Bronchial epithelial cell (primary cell): ENCODE measurements at regions not wholly inside any gene's neighbourhood (a gene's known extent, or its start where the extent isn't known, plus 50 kb on each side); places are given as distances from the start of the nearest gene placed in this dataset.

ENCODE experiments used
- DNase-seq: peaks from one replicate; pipeline ENCODE4 v3.0.0-alpha.2; 2010; ENCODE audit warnings: low read depth
- FAIRE-seq: peaks from 2 replicates; lab custom pipeline; 2011; peaks lifted over from hg19 to GRCh38; lab: Jason Lieb, UNC
- H3K27me3 ChIP-seq: 2 replicates; pipeline ENCODE4 v1.5.1; 2011; ENCODE audit warnings: low read length; ENCODE audit not compliant: control insufficient read depth, insufficient read depth
- H3K36me3 ChIP-seq: 2 replicates; pipeline ENCODE4 v1.5.1; 2011; ENCODE audit warnings: low read length; ENCODE audit not compliant: control insufficient read depth, insufficient read depth
- H3K4me3 ChIP-seq: 2 replicates; pipeline ENCODE4 v1.5.1; 2011; ENCODE audit warnings: mild to moderate bottlenecking, low read depth, low read length, control low read depth
- TF ChIP-seq, protein P1 (sequence below): IDR thresholded peaks from 2 replicates; pipeline ENCODE4 v1.5.1; 2011; ENCODE audit warnings: mild to moderate bottlenecking, moderate library complexity, low read length, control low read depth, inconsistent platforms; ENCODE audit not compliant: insufficient read depth, severe bottlenecking

DNA sequence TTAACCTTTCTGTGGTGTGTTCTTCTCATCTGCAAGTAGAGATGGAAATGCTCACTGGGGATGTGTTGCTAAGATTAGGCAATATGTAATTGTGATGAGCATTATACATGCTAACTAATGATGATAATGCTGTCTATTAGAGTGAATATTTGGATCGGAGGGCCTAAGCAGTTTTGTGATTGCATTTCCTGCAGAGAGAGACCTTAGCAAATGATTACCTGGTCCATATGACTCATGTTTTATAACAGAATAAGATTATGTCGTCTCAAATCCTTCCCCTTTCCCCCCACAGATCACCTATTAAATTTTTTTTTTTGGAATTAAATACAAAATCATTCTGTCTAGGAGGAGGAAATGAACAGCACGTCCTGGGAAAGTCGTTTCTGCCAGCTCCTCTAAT, 82.7 kb downstream of the IZUMO3 start:
- DNase-seq (no peak), FAIRE-seq (no peak)
- no peaks in the 10 kb centered on the region for H3K36me3 ChIP-seq
- H3K27me3 ChIP-seq, result no peaks in the 10 kb centered on the region
- TF ChIP-seq, protein P1, sequence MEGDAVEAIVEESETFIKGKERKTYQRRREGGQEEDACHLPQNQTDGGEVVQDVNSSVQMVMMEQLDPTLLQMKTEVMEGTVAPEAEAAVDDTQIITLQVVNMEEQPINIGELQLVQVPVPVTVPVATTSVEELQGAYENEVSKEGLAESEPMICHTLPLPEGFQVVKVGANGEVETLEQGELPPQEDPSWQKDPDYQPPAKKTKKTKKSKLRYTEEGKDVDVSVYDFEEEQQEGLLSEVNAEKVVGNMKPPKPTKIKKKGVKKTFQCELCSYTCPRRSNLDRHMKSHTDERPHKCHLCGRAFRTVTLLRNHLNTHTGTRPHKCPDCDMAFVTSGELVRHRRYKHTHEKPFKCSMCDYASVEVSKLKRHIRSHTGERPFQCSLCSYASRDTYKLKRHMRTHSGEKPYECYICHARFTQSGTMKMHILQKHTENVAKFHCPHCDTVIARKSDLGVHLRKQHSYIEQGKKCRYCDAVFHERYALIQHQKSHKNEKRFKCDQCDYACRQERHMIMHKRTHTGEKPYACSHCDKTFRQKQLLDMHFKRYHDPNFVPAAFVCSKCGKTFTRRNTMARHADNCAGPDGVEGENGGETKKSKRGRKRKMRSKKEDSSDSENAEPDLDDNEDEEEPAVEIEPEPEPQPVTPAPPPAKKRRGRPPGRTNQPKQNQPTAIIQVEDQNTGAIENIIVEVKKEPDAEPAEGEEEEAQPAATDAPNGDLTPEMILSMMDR, result no peak
- no peak overlapping the region for H3K4me3 ChIP-seq

DNA sequence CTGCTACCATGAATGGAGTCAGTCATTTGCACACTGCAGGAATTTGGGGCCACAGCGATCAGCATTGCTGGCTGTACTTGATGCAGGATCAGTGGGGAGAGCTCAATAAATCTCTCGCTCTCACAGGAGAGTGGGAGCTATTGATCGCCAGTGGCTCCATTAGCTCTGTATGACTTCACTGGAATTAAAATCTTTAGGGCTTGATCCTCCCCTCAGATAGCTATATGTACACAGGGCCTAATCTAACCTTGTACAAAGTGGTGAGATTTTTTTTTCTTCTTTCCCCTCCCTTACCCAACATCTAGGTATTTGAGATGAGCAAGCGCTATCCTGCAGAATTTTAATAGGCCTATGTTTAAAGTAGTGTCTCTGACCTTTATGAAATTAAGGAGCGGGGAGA, 84.9 kb downstream of the IZUMO3 start:
- no peak for DNase-seq
- no peak for FAIRE-seq
- H3K36me3 ChIP-seq, result no peaks in the 10 kb centered on the region
- no peaks in the 10 kb centered on the region for H3K27me3 ChIP-seq
- no peak overlapping the region for H3K4me3 ChIP-seq
- TF ChIP-seq, protein P1, result no peak

DNA sequence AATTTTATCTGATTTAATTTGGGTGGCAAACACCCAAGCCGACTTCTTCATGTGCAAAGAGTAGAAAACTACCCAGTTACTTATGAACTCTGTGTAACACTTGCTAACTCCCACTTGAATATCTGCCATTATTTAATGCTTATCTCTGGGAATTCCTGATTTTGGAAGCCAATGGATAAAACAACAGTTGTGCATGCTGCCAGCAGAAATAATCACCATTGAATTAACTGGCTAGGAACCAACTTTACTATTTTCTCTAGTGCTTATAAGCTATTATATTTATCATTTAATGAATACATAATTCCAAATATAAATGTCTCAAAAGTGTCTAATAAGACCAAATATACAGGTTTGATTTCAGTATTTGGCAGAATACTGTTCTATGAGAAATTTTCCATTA, 85.7 kb downstream of the IZUMO3 start:
- no peak overlapping the region for H3K4me3 ChIP-seq
- TF ChIP-seq, protein P1, result no peak
- FAIRE-seq (no peak), DNase-seq (no peak)
- H3K36me3 ChIP-seq, result no peaks in the 10 kb centered on the region
- no peaks in the 10 kb centered on the region for H3K27me3 ChIP-seq

DNA sequence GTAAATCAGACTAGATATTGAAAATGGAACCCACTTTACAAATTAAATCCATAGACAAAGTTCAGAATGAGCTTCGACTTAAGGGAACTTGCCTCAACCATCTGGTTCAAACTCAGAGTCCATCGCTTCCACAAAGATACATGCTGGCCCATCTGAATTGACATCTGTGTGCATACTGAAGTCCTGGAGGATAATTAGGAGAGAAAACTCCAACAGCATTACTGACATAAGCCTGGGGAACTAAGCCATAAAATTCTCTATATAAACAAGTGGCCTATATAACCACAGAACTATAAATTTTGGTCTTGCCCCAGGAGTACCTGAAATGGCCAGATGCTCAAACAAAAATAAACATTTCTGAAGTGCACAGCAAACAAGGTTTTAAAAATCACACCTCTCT, 94.4 kb downstream of the IZUMO3 start:
- TF ChIP-seq, protein P1, result no peak
- H3K36me3 ChIP-seq, result no peaks in the 10 kb centered on the region
- no peak for FAIRE-seq
- no peaks in the 10 kb centered on the region for H3K27me3 ChIP-seq
- DNase-seq, result no peak
- no peak overlapping the region for H3K4me3 ChIP-seq

DNA sequence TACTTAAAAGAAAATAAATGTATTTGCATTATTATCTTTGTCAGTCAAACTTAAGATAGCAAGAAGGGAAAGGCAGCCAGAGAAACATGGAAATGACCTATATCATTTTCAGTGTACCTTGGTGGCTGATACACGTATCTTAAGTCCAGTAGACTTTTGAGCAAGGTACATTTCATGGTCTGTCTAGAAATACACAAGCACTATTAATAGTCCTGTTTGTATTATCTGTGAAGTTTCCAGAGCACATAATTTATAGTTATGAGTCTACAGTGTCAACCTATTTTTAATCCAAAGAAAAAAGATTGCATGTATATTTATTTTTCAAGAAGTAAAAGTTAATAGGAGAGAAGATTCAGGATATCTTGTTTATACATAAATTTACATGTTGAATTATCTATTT, 95.7 kb downstream of the IZUMO3 start:
- DNase-seq (no peak), FAIRE-seq (no peak)
- TF ChIP-seq, protein P1, result no peak
- H3K27me3 ChIP-seq, result no peaks in the 10 kb centered on the region
- H3K4me3 ChIP-seq, result no peak overlapping the region
- no peaks in the 10 kb centered on the region for H3K36me3 ChIP-seq

DNA sequence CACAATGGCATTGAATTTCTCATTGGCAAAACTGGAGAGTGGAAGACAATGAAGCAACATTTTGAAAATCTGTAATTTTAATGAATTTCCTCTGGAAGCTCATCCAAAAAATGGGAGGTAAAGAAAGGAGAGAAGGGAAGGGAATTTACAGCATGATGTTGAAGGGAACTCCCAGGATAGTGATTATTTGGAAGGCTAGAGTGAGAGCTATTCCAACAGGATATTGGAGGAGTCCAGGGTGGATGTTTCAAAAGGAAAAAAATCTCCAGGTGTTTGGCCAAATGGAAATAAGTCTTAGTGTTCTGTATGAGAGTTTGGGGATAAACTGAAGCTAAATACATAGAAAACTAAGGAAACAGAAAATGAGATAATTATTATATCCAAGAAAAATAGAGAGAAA, 106.2 kb downstream of the IZUMO3 start:
- no peak for FAIRE-seq
- Histone ChIP-seq H3K36me3 (no peaks in the 10 kb centered on the region), H3K4me3 (no peak overlapping the region), H3K27me3 (no peaks in the 10 kb centered on the region)
- TF ChIP-seq, protein P1, result no peak
- DNase-seq, result no peak
